ENCODE measurements at regions not wholly inside any gene's neighbourhood (a gene's known extent, or its start where the extent isn't known, plus 50 kb on each side); places are given as distances from the start of the nearest gene placed in this dataset.

GRCh38 chr4:58435871-58436270 lies 1325.7 kb upstream of the IGFBP7 start:
- TF ChIP-seq CTCF (IDR thresholded peaks at IDR 0.05), result no peak
- TF ChIP-seq POLR2A (IDR thresholded peaks at IDR 0.05), result no peak
